Lower leg skin (tissue), 3 donors: ENCODE measurements at regions not wholly inside any gene's neighbourhood (a gene's known extent, or its start where the extent isn't known, plus 50 kb on each side); places are given as distances from the start of the nearest gene placed in this dataset.

Experiments
- POLR2A ChIP-seq, 2 donors: fragments of 450-650 bp; IDR thresholded peaks; one replicate each; pipeline ENCODE4 v1.6.1; 2016 to 2017; ENCODE audit warnings: antibody characterized with exemption in 2 of 2, mild to moderate bottlenecking in 1 of 2, moderate library complexity in 1 of 2
- TF ChIP-seq, protein P1 (sequence below), 3 donors: fragments of 450-650 bp; IDR thresholded peaks; one replicate each; pipeline ENCODE4 v1.5.1; 2016; ENCODE audit warnings: antibody characterized with exemption in 3 of 3, mild to moderate bottlenecking in 3 of 3, moderate library complexity in 2 of 3

DNA sequence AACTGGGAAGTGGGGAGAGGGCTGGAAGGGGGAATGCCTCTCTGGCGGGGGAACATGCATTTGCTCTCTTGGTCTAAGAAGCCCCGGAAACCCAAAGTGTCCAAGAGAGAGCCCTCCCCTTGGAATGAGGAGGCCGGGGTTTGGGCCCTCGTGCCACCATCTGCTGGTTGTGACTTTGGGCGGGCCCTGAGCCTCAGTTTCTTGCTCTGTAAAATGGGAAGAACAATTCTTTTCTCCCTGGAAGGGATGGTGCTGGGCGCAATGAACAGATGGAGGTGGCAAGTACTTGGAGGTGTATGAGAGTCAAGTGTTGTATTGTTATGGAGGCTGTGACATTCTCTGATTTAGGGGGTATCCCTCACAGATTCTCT lies 69.9 kb upstream of the TARDBP start:
- TF ChIP-seq POLR2A (IDR thresholded peaks at IDR 0.05): no peak
- TF ChIP-seq, protein P1, sequence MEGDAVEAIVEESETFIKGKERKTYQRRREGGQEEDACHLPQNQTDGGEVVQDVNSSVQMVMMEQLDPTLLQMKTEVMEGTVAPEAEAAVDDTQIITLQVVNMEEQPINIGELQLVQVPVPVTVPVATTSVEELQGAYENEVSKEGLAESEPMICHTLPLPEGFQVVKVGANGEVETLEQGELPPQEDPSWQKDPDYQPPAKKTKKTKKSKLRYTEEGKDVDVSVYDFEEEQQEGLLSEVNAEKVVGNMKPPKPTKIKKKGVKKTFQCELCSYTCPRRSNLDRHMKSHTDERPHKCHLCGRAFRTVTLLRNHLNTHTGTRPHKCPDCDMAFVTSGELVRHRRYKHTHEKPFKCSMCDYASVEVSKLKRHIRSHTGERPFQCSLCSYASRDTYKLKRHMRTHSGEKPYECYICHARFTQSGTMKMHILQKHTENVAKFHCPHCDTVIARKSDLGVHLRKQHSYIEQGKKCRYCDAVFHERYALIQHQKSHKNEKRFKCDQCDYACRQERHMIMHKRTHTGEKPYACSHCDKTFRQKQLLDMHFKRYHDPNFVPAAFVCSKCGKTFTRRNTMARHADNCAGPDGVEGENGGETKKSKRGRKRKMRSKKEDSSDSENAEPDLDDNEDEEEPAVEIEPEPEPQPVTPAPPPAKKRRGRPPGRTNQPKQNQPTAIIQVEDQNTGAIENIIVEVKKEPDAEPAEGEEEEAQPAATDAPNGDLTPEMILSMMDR (IDR thresholded peaks at IDR 0.05): no peak
